NCI-H146 treated with DMSO at 0.1 percent for 48 hours (cell line): ENCODE measurements at regions not wholly inside any gene's neighbourhood (a gene's known extent, or its start where the extent isn't known, plus 50 kb on each side); places are given as distances from the start of the nearest gene placed in this dataset.

Experiments used
- DNase-seq: peaks from one replicate; lab custom pipeline; 2025; ENCODE audit not compliant: unreplicated experiment; lab: John Stamatoyannopoulos, UW

- DNase-seq = no peak
Measured at GRCh38 chr5:8875722-8876121, 670.2 kb downstream of the SEMA5A start.

GRCh38 chr5:8879248-8879647 lies 666.6 kb downstream of the SEMA5A start:
- DNase-seq = no peak

- no peak for DNase-seq
Measured at GRCh38 chr5:8884029-8884428, 661.8 kb downstream of the SEMA5A start.

GRCh38 chr5:8892926-8893325 lies 652.9 kb downstream of the SEMA5A start:
- DNase-seq = no peak

- DNase-seq = no peak
Measured at GRCh38 chr5:8894031-8894430, 651.8 kb downstream of the SEMA5A start.

GRCh38 chr5:8895062-8895461 lies 650.8 kb downstream of the SEMA5A start:
- DNase-seq = no peak

GRCh38 chr5:8895599-8895998 lies 650.3 kb downstream of the SEMA5A start:
- DNase-seq = no peak

- no peak for DNase-seq
Measured at GRCh38 chr5:8897316-8897715, 648.6 kb downstream of the SEMA5A start.

- DNase-seq = no peak
Measured at GRCh38 chr5:8905021-8905420, 640.9 kb downstream of the SEMA5A start.

- DNase-seq = no peak
Measured at GRCh38 chr5:8906303-8906967, 639.4 kb downstream of the SEMA5A start.

- no peak for DNase-seq
Measured at GRCh38 chr5:8907168-8907868, 638.6 kb downstream of the SEMA5A start.

- no peak for DNase-seq
Measured at GRCh38 chr5:8908055-8908683, 637.7 kb downstream of the SEMA5A start.

GRCh38 chr5:8912106-8912505 lies 633.8 kb downstream of the SEMA5A start:
- DNase-seq = no peak

- DNase-seq = no peak
Measured at GRCh38 chr5:8913522-8913921, 632.4 kb downstream of the SEMA5A start.

GRCh38 chr5:8919096-8919495 lies 626.8 kb downstream of the SEMA5A start:
- DNase-seq = no peak

GRCh38 chr5:8923526-8923925 lies 622.3 kb downstream of the SEMA5A start:
- no peak for DNase-seq

- no peak for DNase-seq
Measured at GRCh38 chr5:8924054-8924793, 621.7 kb downstream of the SEMA5A start.

- DNase-seq = no peak
Measured at GRCh38 chr5:8930021-8930420, 615.9 kb downstream of the SEMA5A start.

GRCh38 chr5:8934455-8934854 lies 611.4 kb downstream of the SEMA5A start:
- no peak for DNase-seq

GRCh38 chr5:8940934-8941333 lies 604.9 kb downstream of the SEMA5A start:
- DNase-seq = no peak

- DNase-seq = no peak
Measured at GRCh38 chr5:8943301-8943700, 602.6 kb downstream of the SEMA5A start.

GRCh38 chr5:8944005-8944404 lies 601.9 kb downstream of the SEMA5A start:
- no peak for DNase-seq
